ENCODE measurements at regions not wholly inside any gene's neighbourhood (a gene's known extent, or its start where the extent isn't known, plus 50 kb on each side); places are given as distances from the start of the nearest gene placed in this dataset.

DNA sequence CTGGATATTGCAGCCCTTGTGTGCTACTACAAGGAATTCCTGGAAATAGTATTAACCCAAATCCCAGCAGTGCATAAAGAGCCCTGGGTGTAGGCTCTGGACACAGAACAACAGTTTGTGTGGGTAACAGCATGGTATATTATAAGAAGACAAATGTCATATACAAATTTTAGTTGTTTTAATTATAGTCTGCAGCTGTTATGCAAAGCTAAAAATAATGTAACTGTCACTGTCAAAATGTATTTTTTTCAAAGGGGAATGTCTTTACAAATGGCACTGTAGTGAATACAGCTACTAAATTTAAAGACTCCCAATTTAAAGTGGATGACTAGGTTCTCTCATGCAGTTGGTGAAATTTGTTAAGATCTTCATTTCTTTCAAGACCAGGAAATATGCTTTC is 339.0 kb downstream of the GPR37 start:
- TF ChIP-seq SCMH1 (CRISPR knock-in tag; IDR thresholded peaks at IDR 0.05; ENCODE audit: borderline replicate concordance) (no peak), HOXA3 (CRISPR knock-in tag; IDR thresholded peaks at IDR 0.05) (no peak)
- TF ChIP-seq, protein P1, sequence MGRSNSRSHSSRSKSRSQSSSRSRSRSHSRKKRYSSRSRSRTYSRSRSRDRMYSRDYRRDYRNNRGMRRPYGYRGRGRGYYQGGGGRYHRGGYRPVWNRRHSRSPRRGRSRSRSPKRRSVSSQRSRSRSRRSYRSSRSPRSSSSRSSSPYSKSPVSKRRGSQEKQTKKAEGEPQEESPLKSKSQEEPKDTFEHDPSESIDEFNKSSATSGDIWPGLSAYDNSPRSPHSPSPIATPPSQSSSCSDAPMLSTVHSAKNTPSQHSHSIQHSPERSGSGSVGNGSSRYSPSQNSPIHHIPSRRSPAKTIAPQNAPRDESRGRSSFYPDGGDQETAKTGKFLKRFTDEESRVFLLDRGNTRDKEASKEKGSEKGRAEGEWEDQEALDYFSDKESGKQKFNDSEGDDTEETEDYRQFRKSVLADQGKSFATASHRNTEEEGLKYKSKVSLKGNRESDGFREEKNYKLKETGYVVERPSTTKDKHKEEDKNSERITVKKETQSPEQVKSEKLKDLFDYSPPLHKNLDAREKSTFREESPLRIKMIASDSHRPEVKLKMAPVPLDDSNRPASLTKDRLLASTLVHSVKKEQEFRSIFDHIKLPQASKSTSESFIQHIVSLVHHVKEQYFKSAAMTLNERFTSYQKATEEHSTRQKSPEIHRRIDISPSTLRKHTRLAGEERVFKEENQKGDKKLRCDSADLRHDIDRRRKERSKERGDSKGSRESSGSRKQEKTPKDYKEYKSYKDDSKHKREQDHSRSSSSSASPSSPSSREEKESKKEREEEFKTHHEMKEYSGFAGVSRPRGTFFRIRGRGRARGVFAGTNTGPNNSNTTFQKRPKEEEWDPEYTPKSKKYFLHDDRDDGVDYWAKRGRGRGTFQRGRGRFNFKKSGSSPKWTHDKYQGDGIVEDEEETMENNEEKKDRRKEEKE (IDR thresholded peaks at IDR 0.05) = no peak
